HepG2 (cell line): ENCODE measurements at regions not wholly inside any gene's neighbourhood (a gene's known extent, or its start where the extent isn't known, plus 50 kb on each side); places are given as distances from the start of the nearest gene placed in this dataset.
"Not testable (repeated sequence)": the region's sequence is repeated elsewhere in the genome, so short reads cannot be mapped to it uniquely, and the experiment has no call there.

Experiments
- ATAC-seq: fragments of 200-7000 bp; cut with Tn5 transposase; 3 replicates; pipeline ENCODE4 v1.9.1; 2020; ENCODE audit warnings: mild to moderate bottlenecking, moderate library complexity
- BruUV-seq: library from RNA; stranded (reverse); fragments of 400-500 nt; replicated peaks from 2 replicates; lab custom pipeline; 2021; lab: Mats Ljungman, UMichigan
- CTCF ChIA-PET: fragments of 300-600 bp; formaldehyde crosslinking; extraction: SDS; loops from one replicate; lab custom pipeline; 2021; ENCODE audit warnings: low total read pairs, inconsistent platforms, low intra/inter-chr PET ratio; lab: Yijun Ruan, JAX
- POLR2A ChIA-PET: fragments of 350-600 bp; sonication (Branson Sonifier 250); formaldehyde crosslinking; loops from one replicate; lab custom pipeline; 2020; ENCODE audit warnings: antibody characterized with exemption, inconsistent platforms; lab: Yijun Ruan, JAX
- DNase-seq: peaks from one replicate; pipeline ENCODE4 v3.0.0-alpha.2; 2015; ENCODE audit warnings: low spot score
- FAIRE-seq: peaks from 3 replicates; lab custom pipeline; 2011; peaks lifted over from hg19 to GRCh38; lab: Jason Lieb, UNC
- H2AFZ ChIP-seq: one replicate; pipeline ENCODE4 v1.6.1; 2011; ENCODE audit warnings: low read length, inconsistent platforms
- H3K27ac ChIP-seq: fragments of 300-600 bp; 3 replicates; pipeline ENCODE4 v1.8.0; 2011; ENCODE audit warnings: mixed run types, mild to moderate bottlenecking, mixed read lengths, low read length, inconsistent platforms; ENCODE audit not compliant: insufficient read depth; ENCODE audit errors: extremely low read length
- H3K27me3 ChIP-seq, 2 experiments: fragments of 200-600 bp in 1 of 2; 2 replicates in 1 of 2; 3 replicates in 1 of 2; pipeline versions ENCODE4 v1.6.0 to v1.8.0; 2011; ENCODE audit warnings: low read length in 2 of 2, mild to moderate bottlenecking in 2 of 2, moderate library complexity in 2 of 2, inconsistent platforms in 1 of 2; ENCODE audit not compliant: insufficient read depth in 2 of 2, control insufficient read depth in 1 of 2
- H3K36me3 ChIP-seq, 2 experiments: fragments of 200-600 bp in 1 of 2; replicated peaks in 1 of 2; 2 replicates in 1 of 2; 3 replicates in 1 of 2; pipeline versions ENCODE4 v1.5.1 to v1.8.0; 2011; ENCODE audit warnings: low read length in 2 of 2, inconsistent platforms in 1 of 2; ENCODE audit not compliant: insufficient read depth in 2 of 2, control insufficient read depth in 1 of 2
- H3K4me1 ChIP-seq: 2 replicates; pipeline ENCODE4 v1.5.1; 2012; ENCODE audit warnings: low read length, inconsistent platforms; ENCODE audit not compliant: insufficient read depth
- H3K4me2 ChIP-seq: 2 replicates; pipeline ENCODE4 v1.6.0; 2011; ENCODE audit warnings: low read depth, low read length, inconsistent platforms
- H3K4me3 ChIP-seq, 3 experiments: fragments of 200-600 bp in 1 of 3; sonication (generic), shearing (Covaris generic) in 1 of 3; replicated peaks in 1 of 3; 2 replicates each; pipeline ENCODE4 v1.5.1; 2011 to 2016; ENCODE audit warnings: low read length in 3 of 3, inconsistent platforms in 2 of 3, low read depth in 2 of 3, mild to moderate bottlenecking in 2 of 3, control low read depth in 1 of 3, mixed read lengths in 1 of 3; ENCODE audit not compliant: insufficient read depth in 1 of 3
- H3K79me2 ChIP-seq: one replicate; pipeline ENCODE4 v1.6.1; 2011; ENCODE audit warnings: low read length, inconsistent platforms; ENCODE audit not compliant: insufficient read depth
- H3K9ac ChIP-seq: 2 replicates; pipeline ENCODE4 v1.6.0; 2011; ENCODE audit warnings: mild to moderate bottlenecking, low read depth, low read length, inconsistent platforms; ENCODE audit not compliant: insufficient read depth
- H3K9me3 ChIP-seq: 2 replicates; pipeline ENCODE4 v1.5.1; 2012; ENCODE audit warnings: mild to moderate bottlenecking, low read length
- H4K20me1 ChIP-seq: 2 replicates; pipeline ENCODE4 v1.6.0; 2011; ENCODE audit warnings: inconsistent platforms, mild to moderate bottlenecking, low read length, moderate library complexity; ENCODE audit not compliant: insufficient read depth
- BRD4 ChIP-seq: sonication (generic); formaldehyde crosslinking; IDR thresholded peaks from 2 replicates; pipeline ENCODE4 v1.4.0; 2020; ENCODE audit warnings: missing genetic modification reagents
- HNRNPK ChIP-seq: fragments of 200-400 bp; formaldehyde crosslinking; IDR thresholded peaks from 2 replicates; pipeline ENCODE4 v1.6.1; 2018; ENCODE audit warnings: low read length, low read depth, moderate library complexity, mild to moderate bottlenecking; ENCODE audit not compliant: poor library complexity, severe bottlenecking
- IKZF4 ChIP-seq: sonication (generic); formaldehyde crosslinking; IDR thresholded peaks from 2 replicates; pipeline ENCODE4 v1.5.1; 2020; ENCODE audit warnings: borderline replicate concordance, mild to moderate bottlenecking, low read depth, missing genetic modification reagents; ENCODE audit errors: not compliant biosample characterization
- ZNF432 ChIP-seq: sonication (generic); formaldehyde crosslinking; IDR thresholded peaks from 2 replicates; pipeline ENCODE4 v1.5.0; 2020; ENCODE audit warnings: missing genetic modification reagents, mild to moderate bottlenecking, borderline replicate concordance
- in situ Hi-C: cut with HindIII; loops from 2 replicates; pipeline ENCODE4 v1.10.0; 2017; ENCODE audit warnings: low pct_unique_long_range_greater_than_20kb; ENCODE audit not compliant: extremely low pct_ligation_motif_present
- intact Hi-C: fragments of 100-400 bp; cut with micrococcal nuclease; formaldehyde crosslinking; loops from one replicate; pipeline ENCODE4 v1.10.0; 2022; ENCODE audit not compliant: unreplicated experiment
- TF ChIP-seq, protein P1 (sequence below): sonication (generic); formaldehyde crosslinking; IDR thresholded peaks from 2 replicates; pipeline ENCODE4 v1.9.0; 2022; ENCODE audit warnings: low read depth, missing genetic modification reagents
- TF ChIP-seq, protein P2 (sequence below): sonication (generic); formaldehyde crosslinking; conservative IDR thresholded peaks from 2 replicates; pipeline ENCODE4 v1.8.1; 2023; ENCODE audit warnings: missing genetic modification reagents

DNA sequence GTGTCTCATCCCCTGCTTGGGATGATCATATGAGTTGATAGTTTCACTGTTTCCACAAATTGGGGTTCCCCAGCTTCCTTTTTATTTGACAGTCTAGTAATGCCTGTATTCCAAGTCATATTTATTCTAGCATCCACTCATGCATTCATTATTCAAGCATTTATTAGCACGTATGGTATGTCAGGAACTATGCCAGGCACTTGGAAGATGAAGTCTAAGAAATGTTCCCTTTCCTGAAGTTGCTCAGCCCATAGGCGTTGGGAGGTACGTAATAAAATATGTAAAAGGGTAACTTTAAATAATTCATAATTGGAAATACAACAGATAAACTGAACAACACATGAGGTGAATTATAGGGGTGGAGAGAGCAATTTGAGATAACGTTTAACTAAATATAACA is 338.0 kb upstream of the MAF start (continued):
- TF ChIP-seq, protein P1, sequence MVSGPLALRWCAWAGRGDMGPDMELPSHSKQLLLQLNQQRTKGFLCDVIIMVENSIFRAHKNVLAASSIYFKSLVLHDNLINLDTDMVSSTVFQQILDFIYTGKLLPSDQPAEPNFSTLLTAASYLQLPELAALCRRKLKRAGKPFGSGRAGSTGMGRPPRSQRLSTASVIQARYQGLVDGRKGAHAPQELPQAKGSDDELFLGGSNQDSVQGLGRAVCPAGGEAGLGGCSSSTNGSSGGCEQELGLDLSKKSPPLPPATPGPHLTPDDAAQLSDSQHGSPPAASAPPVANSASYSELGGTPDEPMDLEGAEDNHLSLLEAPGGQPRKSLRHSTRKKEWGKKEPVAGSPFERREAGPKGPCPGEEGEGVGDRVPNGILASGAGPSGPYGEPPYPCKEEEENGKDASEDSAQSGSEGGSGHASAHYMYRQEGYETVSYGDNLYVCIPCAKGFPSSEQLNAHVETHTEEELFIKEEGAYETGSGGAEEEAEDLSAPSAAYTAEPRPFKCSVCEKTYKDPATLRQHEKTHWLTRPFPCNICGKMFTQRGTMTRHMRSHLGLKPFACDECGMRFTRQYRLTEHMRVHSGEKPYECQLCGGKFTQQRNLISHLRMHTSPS (CRISPR knock-in tag): no peak
- TF ChIP-seq, protein P2, sequence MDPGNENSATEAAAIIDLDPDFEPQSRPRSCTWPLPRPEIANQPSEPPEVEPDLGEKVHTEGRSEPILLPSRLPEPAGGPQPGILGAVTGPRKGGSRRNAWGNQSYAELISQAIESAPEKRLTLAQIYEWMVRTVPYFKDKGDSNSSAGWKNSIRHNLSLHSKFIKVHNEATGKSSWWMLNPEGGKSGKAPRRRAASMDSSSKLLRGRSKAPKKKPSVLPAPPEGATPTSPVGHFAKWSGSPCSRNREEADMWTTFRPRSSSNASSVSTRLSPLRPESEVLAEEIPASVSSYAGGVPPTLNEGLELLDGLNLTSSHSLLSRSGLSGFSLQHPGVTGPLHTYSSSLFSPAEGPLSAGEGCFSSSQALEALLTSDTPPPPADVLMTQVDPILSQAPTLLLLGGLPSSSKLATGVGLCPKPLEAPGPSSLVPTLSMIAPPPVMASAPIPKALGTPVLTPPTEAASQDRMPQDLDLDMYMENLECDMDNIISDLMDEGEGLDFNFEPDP (CRISPR knock-in tag): no peak
- TF ChIP-seq BRD4 (CRISPR knock-in tag): no peak
- no peak for TF ChIP-seq IKZF4
- TF ChIP-seq ZNF432 (CRISPR knock-in tag): no peak

- H3K9ac ChIP-seq, H3K27me3 ChIP-seq, intact Hi-C loops, BruUV-seq, CTCF ChIA-PET, in situ Hi-C loops, POLR2A ChIA-PET, H3K4me3 ChIP-seq, H3K4me1 ChIP-seq, FAIRE-seq, H2AFZ ChIP-seq, H3K36me3 ChIP-seq, H4K20me1 ChIP-seq, H3K79me2 ChIP-seq, H3K9me3 ChIP-seq, H3K27ac ChIP-seq, H3K4me2 ChIP-seq, DNase-seq, ATAC-seq: not testable (repeated sequence)
- peak; percentile 75 for TF ChIP-seq HNRNPK
Measured at GRCh38 chr16:79937671-79938070, 337.1 kb upstream of the MAF start.
